ENCODE measurements at regions not wholly inside any gene's neighbourhood (a gene's known extent, or its start where the extent isn't known, plus 50 kb on each side); places are given as distances from the start of the nearest gene placed in this dataset.

DNA sequence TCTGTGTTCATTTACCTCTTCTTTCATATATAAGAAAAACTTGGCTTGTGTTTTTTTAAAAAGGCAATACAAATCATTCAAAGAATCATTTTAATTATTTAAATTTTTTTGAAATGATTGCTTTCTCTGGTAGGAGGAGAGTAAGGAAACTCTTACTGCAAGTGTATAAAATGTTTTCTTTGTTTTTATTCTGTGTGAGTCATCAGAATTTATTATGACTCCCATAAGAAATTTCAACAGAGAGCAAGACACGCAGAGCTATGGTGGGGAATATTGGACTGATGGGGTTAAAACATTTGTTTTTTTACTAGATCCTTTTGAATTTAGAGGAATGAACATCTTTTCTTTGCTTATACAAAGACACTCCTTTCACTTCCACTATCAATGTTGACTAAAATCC lies 119.1 kb upstream of the ATXN7L3B start:
- DNase-seq: no peak

DNA sequence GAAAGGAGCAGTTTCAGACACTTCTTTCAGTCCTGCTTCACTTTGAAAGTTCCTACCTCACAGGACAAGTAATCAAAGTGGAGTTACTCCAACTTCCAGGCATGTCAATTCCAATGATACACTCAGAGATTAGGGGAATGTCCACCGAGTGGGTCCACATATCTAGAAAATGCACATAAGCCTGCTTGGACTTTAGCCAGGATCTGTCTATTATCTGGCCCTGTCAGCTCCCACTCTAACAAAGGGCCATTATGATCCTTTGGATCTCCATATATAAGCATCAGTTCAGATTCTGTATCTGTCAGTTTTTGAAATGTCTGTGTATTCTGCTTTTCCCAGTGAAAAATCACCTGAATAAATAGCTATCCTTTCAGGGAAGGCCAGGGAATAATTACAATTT lies 112.9 kb upstream of the ATXN7L3B start:
- DNase-seq: no peak

DNA sequence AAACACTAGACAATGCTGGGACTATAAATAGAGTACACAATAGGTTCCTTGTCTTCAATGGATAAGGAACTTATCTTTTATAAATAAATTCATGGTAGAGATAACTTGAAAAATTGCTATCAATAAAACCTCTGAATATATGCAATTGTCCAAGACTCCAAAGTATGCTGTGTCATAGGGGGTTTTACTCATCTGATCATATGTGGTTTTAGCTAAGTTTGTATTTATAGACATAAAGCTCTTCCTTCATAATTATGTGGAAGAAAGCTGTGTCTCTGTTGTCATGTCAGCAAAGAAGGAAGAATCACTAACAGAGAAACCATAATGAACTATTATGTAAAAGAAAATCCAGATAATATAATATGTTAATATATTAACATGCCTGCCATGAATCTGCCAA lies 111.5 kb upstream of the ATXN7L3B start:
- no peak for DNase-seq

DNA sequence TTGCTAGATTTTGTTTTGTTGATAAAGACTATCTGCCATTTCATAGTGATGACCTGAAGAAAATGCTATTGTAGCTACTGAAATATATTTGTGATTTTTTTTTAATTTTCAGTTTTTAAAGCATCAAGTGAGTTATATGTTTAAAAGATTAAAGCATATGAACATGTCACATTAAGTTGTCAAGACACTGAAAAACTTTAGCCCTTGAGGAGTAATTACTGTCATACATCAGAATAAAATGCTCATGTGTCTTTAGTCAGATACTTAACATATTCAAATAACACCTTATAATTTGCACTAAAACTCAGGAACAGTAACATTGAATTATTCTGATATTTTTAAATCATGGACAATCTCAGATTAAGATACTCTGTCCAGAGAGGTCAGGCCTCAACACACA lies 108.1 kb upstream of the ATXN7L3B start:
- DNase-seq: no peak

DNA sequence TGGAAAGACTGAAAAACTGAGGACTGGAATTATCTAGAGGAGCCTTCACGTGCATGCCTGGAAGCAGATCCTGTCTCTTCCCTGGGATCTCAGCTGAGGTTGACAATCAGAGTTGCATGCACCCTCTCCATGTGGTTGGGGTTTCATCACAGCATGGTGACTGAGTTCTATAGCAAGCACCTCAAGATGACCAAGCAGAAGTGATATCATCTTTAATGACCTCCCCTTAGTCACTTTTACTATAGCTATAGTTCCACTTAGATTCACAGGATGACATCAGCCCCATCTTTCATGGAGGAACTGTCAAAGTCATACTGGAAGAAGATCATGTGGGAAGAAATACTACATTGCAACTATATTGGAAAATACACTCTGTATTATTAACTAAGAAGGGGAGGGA lies 105.8 kb upstream of the ATXN7L3B start:
- DNase-seq: no peak

DNA sequence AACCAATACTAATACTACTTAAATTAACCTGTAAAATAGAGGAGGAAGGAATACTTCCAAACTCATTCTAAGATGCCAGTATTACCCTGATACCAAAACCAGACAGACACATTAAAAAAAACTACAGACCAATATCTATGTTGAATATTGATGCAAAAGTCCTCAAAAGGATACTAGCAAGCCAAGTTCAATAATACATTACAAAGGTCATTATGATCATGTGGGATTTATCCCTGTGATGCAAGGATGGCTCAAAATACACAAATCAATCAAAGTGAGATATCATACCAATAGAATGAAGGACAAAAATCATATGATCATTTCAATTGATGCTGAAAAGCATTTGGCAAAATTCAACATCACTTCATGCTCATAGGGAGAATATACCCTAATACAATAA lies 97.2 kb upstream of the ATXN7L3B start:
- no peak for DNase-seq

DNA sequence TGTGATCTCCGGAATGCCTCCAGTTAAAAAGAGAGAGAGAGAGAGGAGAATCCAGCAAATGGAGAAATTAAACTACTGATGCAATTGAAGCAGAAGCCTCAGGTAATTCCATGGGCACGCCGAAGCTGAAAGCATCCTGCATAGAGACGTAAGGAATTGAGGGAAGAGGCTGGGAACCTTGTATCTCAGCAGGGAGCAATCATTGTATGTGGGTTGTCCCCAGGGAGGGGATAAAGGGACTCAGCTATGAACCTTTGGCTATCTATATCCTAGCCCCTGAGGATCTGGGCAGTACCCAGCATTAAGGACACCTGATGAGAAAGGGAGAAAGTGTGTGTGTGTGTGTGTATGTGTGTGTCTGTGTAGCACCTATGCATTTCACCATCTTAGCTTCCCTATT lies 95.8 kb upstream of the ATXN7L3B start:
- no peak for DNase-seq

DNA sequence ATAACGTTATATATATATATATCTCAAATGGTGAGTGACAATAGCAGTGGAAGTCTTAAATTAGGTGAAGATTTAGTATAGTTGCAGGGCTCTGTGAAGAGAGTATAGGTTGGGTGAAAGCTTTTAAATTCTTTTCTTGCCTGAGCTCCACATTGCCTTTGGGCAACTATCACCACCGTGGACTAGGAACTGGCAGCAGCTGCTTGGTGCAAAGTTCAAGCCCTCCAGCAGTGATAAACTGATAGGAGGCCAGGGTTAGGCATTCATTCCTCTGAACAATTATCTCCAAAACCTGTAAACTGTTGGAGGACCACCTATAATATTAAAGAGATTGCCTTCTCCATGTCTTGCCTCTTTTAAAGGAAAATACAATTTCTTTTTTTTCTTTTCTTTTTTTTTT lies 91.2 kb upstream of the ATXN7L3B start:
- DNase-seq: no peak

DNA sequence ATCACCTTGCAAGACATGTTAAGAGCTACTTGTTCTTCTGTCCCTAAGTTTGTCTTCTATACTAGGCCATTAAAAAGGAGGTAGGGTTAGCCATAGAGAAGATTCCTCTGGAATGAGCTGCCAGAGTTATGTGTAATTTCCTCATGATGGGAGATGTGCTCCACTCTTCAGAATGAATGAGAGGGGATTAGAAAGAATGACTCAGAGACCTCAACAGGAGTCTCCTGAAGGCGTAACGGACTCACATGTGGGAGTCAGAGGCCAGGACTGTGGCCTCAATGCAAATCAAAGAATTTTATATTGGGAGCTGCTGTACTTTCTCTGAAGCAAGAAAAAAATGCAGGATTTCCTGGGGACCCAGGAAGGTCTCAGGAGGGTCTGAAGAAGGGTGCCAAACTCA lies 87.8 kb upstream of the ATXN7L3B start:
- DNase-seq: no peak

DNA sequence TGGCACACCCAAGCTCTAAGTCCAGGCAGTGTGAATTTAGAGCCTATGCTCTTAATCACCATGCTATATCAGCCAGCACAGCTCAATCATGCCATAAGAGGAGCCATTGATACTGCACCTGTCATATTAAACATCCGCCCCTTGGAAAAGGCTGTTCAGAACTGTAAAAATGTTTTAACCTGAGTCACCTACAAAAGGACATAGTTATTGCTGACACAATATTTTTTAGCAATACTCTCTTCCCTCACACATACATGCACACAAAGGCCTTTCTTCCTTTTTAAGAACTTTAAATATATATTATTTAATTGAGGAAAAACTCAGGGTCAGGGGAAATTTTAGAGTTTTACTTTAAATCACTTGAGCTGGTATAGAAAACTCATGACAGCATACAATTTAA lies 83.5 kb upstream of the ATXN7L3B start:
- DNase-seq: no peak

DNA sequence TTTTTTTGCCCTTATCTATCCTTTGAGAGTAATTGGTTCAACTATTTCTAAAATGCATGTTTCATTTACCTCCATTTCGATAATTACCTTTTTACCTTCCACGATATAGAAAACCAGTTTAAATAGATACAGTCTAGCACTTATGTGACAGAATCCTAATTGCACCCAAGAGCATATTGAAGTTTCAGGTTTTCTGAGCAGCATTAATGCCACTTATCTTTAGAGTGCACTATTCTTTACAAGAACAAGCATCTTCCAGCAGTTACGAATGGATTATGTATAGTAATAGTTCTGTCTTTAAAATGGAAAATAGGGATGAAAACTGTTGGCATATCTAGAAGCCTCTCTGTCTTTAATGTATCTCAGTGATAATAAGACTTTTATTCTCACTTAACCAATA lies 82.2 kb upstream of the ATXN7L3B start:
- DNase-seq: no peak

DNA sequence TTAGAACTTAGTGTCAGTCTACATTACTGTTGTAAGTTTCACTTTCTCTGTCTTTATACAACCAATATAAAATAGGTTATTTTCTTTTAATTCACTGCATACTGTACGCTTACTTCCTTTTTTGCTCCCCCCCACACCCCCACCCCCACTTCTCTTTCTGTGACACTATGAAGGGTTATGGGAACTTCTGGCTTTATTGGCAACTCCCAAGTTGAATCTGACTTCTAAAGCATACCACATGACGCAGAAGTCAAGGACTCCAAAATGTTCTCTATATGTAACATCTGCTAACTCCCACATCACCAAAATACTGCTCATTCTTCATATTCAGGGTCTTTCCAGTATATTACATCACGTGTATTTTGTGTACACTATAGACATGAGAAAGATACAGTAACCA lies 81.2 kb upstream of the ATXN7L3B start:
- DNase-seq: no peak

DNA sequence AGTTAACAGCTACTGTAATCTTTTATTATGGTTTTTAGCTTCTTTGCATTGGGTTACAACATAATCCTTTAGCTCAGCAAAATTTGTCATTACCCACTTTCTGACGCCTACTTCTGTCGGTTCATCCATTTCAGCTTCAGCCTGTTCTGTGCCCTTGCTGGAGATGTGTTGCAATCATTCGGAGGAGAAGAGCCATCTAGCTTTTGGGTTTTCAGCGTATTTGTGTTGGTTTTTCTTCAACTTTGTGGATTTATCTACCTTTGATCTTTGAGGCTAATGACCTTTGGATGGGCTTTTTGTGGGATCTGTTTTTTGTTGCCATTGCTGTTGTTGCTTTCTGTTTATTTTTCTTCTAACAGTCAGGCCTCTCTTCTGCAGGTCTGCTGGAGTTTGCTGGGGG lies 69.2 kb upstream of the ATXN7L3B start:
- no peak for DNase-seq

DNA sequence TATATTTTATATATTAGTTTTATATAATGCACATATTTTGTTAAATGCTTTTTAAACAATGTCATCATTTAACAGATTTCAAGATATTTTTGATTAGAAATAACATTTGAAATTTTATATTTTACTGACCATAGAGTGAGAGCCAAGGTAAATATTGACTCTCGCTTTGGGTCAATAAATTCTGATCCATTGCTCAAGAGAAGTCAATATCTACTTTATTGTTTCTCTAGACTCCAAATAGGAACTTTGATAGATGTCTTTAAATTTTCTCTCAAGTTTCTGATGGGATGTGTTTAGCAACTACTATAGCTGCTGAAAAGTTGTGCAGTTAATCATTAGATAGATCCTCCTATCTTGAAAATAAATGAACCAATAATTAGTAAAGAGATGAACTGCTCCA lies 61.4 kb upstream of the ATXN7L3B start:
- DNase-seq: no peak

DNA sequence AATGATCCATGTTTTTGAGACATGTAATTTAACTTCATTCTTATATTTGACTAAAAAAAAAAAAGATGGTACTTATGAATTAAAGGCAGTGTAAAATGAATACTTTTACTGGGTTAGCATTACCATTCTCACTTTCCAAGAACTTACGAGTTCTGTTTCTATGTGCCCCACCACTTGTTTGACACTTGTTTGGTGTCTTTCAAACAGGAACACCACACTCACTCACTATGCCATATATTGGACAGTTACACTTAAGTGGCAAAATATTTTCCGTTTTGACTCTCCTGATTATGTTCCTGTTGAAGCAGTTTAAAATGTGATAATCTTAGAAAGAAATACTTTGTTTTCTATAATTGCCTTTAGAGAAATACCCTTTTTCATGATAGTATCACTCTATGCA lies 56.6 kb upstream of the ATXN7L3B start:
- DNase-seq: no peak

DNA sequence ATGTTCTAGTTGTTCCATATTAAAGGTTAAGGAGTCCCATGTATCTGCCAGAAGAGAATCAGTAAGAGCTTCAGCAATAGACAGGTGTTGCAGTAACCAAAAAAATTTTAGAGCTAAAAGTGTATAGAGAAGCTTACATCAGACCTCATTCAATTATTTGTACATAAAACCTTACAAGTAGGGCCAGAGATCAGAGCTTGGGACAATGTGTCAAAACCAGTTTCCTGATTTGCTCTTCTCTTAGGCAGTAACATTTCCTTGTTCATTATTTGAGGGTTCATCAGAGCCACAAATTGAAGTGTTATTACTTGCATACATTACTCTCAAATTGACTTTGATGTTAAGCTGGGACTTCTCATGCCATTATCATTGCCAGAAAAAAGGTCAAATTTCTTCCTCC lies 55.5 kb upstream of the ATXN7L3B start:
- DNase-seq: no peak

DNA sequence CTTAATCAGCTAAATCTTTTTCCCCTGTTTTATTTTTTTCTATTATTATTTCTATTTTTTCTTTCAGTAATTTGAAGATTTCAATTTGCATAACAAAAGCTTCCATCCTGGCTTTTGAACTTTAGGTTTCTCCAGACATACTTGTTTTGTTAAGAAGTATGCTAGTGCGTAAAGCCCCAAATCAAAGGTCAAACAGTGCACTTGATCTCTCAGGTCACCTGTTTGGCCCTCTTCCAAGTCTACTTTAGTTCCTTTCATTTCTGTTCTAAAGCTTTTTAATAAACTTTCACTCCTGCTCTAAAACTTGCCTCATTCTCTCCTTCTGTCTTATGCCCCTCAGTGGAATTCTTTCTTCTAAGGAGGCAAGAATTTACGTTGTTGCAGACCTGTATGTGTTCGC lies 54.6 kb upstream of the ATXN7L3B start:
- DNase-seq: no peak
